HK-2 (cell line): ENCODE measurements at regions not wholly inside any gene's neighbourhood (a gene's known extent, or its start where the extent isn't known, plus 50 kb on each side); places are given as distances from the start of the nearest gene placed in this dataset.
"Not testable (repeated sequence)": the region's sequence is repeated elsewhere in the genome, so short reads cannot be mapped to it uniquely, and the experiment has no call there.

Experiments used
- DNase-seq: peaks from one replicate; pipeline ENCODE4 v3.0.0-alpha.2; 2018; ENCODE audit not compliant: unreplicated experiment

DNA sequence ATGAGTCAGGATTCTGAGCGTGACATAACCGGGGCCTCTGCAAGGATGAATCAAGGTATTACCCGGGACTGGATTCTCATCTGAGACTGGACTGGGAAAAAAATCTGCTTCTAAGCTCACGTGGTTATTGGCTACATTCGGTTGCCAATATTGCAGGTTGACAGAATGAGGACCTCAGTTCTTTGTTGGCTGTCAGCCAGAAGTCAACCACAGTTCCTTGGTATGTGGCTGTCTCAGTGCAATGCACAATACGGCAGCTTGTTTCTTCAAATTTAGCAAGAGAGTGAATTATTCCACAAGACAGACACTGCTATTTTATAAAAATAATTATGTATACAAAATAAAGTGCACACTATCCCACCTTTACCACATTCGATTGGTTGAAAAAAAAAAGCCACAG lies 424.2 kb downstream of the KLHL4 start:
- DNase-seq: no peak

DNA sequence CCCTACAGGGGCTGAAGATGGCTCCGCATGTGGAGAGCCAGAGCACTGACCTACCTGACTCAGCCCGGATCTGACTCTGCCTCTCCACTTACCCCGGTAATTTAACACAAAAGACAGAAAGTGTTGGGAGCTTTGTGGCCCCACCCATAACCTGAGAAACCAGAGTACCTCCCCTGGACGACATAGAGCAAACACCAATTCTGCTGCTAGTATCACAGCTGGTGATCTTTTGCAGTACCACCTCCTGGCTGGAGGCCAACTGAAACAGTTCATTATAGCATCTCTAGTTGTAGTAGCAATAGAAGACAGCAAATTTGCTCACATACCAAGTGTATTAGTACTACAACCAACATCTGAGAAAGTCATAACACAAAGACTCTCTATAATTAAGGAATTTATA lies 443.9 kb downstream of the KLHL4 start:
- DNase-seq: no peak

DNA sequence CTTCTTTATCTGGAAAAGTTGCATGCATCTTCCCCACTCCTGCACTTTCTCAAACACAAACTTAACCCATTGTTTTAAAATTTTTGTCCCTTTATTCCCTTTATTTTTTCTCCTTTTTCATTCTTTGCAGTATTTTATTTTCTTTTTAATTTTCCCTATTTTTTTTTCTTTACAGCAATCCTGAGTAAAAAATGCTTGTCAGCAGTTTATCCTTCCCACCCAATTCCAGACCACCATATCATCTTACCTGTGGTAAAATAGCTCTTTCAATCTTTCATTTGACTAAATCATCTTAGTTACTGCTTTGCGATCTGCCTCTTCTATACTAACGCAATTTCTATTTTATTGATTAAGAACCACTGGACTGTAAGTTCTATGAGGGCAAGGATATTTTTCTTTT lies 450.5 kb downstream of the KLHL4 start:
- DNase-seq: no peak

DNA sequence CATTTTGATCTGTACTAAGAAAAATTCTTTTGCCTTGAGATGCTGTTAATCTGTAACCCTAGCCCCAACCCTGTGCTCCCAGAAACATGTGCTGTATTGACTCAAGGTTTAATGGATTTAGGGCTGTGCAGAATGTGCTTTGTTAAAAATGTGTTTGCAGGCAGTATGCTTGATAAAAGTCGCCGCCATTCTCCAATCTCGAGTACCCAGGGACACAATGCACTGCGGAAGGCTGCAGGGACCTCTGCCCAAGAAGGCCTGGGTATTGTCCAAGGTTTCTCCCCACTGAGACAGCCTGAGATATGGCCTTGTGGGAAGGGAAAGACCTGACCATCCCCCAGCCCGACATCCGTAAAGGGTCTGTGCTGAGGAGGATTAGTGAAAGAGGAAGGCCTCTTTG lies 454.5 kb downstream of the KLHL4 start:
- DNase-seq: not testable (repeated sequence)

DNA sequence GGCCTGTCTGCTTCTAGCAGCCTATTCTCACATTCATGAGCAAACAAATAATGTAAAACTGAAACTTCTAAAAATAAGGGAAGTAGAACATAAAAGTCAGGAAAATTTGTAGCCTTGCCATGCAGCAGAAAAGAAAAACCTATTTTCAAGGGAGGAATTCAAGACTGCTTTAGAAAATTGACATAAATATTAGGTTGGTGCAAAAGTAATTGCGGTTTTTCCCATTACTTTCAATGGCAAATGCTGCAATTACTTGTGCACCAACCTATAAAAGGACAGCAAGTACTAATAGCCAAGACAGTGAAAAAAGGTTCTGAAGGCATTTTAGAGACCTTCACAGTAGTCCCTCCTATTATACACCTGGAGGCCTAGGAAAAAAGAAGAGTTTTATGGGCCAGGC lies 457.8 kb downstream of the KLHL4 start:
- no peak for DNase-seq

DNA sequence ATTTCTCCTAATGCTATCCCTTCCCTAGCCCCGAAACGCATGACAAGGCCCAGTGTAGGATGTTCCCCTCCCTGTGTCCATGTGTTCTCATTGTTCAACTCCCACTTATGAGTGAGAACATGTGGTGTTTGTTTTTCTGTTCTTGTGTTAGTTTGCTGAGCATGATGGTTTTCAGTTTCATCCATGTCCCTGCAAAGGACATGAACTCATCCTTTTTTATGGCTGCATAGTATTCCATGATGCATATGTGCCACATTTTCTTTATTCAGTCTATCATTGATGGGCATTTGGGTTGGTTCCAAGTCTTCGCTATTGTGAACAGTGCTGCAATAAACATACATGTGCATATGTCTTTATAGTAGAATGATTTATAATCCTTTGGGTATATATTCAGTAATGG lies 490.3 kb downstream of the KLHL4 start:
- DNase-seq: not testable (repeated sequence)

DNA sequence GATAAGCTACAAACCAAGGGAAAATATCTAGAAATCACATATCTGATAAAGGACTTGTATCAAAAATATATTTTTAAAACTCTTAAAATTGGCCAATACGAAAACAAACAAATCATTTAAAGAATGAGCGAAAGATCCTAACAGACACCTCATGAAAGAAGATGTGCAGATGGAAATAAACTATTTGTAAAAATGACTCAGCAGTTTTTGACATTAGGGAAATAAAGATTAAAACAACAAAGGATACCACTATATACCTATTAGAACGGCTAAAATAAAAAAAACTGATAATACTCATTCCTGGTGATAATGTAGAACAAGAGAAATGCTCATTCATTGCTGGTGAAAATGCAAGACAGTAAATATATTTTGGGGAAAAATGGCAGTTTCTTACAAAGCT lies 506.4 kb downstream of the KLHL4 start:
- DNase-seq: no peak

DNA sequence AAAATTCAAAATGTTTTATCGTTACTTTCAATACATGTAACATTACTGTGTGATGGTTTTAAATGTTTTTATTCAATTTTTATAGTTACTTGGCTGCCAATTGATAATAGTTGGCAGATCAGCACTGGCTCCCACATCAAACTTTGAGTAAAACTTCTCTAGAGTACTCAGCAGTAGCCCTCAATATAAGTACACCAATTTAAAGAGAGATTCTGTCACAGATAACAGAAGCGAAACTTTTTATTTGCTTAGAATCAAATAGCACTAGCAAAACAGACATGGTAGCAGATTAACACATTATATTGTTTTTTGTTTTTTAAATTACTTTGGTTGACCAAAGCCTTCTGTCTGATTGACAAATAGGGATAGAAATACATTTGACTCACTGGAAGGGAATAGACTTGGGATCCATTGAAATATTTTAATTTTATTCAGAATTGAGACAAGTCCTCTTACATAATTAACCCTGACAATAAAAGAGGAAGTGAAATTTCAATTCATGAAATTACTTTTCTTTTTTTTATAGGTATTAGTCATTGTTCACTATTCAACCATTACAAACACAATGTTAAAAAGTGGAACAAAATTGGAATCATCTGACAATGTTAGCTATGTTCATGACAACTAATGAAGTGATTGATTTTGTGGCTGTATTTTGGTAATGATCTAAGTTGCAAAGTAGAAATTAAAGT lies 554.9 kb downstream of the KLHL4 start:
- DNase-seq: no peak

DNA sequence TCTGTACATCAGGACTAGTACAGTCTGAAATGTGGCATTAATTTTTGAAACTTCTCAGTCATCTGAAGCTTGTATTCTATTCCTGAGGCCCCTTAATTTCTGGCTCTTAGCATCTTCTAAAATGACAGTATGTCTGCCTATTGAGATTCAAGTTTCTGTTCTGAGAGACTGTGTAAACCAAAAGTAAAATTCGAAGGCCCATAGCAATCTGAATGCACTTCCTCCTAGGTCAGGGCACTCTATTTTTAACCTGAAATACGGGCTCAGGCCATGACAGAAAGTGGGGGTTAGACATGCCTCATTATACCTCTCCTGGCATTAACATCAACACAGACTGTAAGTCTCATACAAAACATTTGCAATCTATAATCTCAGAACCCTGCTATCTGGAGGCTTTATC lies 584.4 kb downstream of the KLHL4 start:
- DNase-seq: no peak

DNA sequence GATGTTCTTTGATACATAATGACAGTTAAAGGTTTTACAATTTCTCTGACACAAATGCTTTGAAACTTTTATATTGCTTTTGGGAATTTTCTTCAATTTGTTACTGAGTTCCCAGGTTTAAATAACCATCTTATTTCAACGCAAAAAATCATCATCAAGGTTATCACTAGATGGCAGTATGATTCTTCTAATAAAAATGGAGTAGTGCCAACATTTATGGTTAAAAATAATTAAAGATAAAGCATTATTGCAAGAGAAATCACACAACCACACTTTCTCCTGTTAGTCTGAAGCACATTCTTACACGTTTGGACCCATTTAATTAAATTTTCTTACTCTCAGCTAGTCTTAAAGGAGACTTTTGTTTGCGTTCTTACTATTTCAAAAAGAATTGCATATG lies 611.3 kb upstream of the CPXCR1 start:
- DNase-seq: no peak

DNA sequence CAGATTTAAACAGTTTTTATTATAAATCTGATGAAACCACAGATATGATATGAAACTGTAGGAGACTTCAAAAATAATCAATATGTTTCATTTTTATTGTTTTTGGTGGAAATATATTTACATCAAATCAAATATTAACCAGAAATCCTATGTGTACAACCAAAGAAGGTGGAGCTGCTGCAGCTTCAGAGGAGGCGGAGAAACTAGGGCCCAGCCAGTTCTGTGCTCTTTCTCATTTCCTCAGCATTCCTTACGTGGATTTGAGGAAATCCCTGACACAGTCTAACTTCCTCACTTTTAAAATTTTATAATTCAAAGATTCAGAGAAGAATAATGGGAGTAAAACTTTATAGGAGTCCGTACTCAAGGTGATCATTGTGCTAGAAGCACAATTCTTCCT lies 610.7 kb upstream of the CPXCR1 start:
- DNase-seq: no peak

DNA sequence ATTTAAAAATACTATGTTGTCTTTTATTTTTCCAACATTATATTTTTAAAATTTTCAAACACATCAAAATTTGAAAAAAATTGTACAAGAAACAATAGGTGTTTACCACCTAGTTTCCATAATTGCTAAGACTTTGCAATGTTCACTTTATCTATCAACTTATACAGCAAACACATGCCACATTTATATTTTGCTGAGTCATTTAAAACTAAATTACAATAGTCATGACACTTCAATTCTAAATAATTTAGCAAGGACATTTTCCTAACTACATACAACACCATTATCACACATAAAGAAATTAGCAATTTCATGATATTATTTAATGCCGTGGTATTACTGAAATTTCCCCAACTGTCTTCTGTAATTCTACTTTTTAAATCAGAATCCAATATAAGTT lies 600.4 kb upstream of the CPXCR1 start:
- no peak for DNase-seq

DNA sequence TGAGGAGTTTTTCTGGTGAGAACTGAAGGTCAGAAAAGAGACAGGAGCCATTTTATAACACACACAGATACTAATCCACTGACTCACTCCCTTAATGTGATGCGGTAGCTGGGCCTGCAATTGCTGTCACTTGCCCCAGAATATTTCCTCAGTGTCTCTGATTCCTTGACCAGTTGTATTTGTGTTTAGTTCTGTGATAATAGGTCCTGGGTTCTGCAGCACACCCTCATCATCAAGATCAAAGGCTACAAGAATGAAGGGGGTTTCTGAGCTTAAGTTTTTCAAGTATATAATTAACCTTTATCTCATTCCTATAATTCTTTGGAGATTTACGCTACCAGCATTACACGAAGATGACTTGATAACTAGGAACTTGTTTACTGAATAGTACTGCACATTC lies 576.5 kb upstream of the CPXCR1 start:
- DNase-seq: no peak

DNA sequence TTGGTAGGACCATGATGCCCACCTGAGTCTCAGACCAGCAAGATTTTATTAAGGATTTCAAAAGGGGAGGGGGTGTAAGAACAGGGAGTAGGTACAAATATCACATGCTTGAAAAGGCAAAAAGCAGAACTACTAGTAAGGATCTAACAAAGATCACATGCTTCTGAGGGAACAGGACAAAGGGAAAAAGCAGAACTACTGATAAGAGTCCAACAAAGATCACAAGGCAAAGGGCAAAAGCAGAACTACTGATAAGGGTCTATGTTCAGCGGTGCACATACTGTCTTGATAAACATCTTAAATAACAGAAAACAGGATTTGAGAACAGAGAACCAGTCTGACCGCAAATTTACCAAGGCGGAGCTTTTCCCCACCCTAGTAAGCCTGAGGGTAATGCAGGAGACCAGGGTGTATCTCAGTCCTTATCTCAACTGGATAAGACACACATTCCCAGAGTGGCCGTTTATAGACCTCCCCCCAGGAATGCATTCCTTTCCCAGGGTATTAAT lies 573.0 kb upstream of the CPXCR1 start:
- DNase-seq: not testable (repeated sequence)

DNA sequence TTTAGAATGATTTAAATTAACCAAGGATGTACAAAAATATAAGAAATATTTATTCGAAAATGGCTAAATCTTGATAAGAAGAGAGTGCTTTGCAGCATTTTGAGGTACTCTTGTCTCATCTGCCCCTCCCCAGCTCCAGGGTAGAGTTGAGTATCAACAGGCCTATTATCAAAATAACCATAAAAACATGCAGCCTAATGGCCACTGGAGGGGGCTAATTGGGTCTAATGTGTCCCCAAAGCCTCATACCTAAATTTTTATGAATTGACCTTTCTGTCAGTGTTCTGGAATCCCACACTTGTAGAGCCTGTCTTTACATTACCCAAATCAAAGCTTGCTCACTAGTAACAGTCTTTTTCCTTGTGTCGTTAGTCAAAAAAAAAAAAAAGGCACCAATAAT lies 544.9 kb upstream of the CPXCR1 start:
- no peak for DNase-seq

DNA sequence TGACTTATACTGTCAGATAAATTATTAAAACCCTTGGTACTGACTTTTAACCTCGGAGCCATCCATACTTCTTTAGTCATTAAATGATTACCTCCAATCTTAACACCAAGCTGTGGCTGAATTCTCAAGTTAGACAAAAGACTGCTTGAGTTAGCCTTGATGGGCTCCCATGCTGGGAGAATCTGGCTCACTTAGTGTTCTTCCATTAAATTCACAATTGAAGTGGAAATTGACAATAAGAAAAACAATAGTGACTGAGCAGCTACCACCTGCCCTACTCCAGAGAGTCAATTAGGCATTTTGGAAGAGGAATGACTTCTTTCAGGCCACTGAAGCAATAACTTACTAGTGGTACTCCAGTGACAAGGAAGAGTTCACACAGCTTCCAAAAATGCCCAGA lies 503.0 kb upstream of the CPXCR1 start:
- DNase-seq: no peak

DNA sequence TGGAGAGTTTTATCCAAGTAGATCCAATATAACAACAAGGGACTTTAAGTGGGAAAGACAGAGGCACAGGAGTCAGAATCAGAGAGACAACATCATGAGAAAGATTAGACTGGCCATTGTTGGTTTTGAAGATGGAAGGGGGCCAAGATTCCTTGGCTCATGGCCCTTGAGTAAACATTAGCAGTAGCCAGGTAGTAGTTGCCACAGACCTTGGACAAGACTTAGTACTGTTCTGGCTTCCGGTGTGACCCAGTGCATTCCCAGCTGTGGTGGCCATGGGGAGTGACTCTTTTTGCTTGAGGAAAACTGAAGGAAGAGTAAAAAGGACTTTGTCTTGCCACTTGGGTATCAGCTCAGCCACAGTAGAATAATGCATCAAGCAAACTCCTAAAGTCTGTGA lies 462.2 kb upstream of the CPXCR1 start:
- DNase-seq: no peak

DNA sequence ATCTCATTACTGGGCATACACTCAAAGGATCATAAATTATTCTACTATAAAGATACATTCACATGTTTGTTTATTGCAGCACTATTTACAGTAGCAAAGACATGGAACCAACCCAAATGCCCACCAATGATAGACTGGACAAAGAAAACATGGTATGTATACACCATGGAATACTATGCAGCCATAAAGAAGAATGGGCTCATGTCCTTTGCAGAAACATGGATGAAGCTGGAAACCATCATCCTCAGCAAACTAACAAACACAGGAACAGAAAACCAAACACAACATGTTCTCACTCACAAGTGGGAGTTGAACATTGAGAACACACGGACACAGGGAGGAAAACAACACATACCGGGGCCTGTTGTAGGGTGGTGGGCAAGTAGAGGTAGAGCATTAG lies 433.1 kb upstream of the CPXCR1 start:
- DNase-seq: not testable (repeated sequence)

DNA sequence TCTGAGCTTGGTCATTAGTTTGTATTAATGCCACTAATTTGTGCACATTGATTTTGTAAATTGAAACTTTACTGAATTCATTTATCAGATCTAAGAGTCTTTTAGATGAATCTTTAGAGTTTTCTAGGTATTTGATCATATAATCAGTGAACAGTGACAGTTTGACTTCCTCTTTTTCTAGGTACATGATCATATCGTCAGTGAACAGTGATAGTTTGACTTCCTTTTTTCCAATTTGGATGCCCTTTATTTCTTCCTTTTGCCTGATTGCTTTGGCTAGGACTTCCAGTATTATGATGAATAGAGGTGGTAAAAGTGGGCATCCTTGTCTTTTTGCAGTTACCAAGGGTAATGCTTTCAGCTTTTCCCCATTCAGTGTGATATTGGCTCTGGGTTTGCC lies 421.4 kb upstream of the CPXCR1 start:
- no peak for DNase-seq

DNA sequence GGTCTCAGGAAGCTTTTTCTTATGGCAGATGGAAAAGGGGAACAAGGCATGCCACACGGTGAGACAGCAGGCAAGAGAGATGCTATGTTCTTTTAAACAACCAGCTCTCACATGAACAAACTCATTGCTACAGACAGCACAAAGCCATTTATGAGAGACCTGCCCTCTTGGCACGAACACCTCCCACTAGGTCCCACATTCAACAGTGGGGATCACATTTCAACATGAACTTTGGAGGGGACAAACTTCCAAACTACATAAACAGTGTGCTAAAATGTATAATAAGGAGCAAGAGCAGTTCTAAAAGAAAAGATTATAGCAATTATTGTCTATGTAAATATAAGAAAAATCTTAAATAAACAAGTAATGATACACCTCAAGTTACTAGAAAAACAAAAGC lies 391.8 kb upstream of the CPXCR1 start:
- DNase-seq: no peak

DNA sequence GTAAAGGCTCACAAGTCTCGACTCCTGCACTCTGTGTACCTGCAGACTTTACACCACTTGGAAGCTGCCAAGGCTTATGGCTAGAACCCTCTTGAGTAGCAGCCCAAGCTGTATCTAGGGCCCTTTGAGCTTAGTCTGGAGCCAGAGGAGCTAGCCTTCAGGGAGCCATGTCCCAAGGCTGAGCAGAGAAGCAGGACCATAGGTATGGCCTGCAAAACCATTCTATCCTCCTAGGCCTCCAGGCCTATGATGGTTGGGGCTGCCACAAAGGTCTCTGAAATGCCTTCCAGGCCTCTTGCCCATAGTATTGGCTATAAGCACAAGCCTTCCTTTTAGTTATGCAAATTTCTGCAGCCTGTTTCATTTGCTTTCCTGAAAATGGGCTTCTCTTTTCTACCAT lies 380.7 kb upstream of the CPXCR1 start:
- DNase-seq: no peak

DNA sequence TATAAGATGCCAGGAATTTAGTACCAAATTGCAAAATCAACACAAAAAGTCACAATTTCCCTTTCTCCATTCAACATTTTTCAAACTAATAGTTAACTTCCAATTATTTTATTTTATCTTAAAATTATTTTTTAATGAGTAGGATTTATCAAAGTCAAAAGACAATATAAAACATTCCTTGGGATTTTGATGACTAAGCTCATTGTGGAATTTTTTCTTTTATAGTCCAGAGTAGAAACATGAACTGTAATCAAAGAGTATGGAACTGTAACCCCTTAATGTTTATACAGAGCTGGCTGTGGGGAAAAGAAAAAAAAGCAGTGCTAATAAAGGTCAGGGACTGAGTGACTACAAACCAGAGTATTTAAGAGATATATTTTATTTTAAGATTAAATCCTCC lies 368.6 kb upstream of the CPXCR1 start:
- DNase-seq: no peak

DNA sequence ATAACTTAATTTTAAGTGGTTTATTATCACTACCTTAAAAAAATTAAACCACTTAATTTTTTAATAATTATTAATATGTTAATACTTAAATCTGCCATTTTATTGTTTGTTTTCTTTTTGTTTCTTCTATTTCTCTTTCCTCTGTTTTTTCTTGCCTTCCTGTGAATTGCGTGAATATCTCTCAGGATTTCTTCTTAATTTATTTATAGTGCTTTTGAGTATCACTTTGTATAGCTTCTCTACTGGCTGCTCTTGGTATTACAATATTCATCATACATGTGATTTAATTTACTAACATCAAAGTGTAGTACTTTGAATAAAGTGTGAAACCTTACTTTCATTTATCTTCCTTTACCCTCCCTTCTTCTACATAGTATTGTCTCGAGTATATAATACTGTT lies 349.5 kb upstream of the CPXCR1 start:
- DNase-seq: no peak

DNA sequence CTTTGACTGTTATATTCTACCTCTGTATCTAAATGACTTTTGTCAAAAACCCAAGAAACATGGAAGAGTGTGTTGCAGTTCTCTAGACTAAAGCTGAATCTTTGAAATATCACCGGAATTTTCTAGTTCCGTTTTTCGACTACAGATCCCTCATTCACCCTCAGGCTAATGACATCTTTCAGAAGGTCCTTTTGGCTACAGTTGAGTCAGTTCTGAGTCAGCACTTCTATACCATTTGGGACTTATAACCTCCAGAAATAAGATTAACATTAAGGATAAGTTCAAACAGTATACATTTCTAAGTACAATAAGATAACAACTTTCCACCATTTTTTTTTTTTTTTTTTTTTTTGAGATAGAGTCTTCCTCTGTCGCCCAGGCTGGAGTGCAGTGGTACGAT lies 331.0 kb upstream of the CPXCR1 start:
- DNase-seq: no peak
